ENCODE measurements at regions not wholly inside any gene's neighbourhood (a gene's known extent, or its start where the extent isn't known, plus 50 kb on each side); places are given as distances from the start of the nearest gene placed in this dataset.

- no peak overlapping the region for H3K4me3 Mint-ChIP-seq
- H3K27ac Mint-ChIP-seq: no peak overlapping the region
- H3K9me3 Mint-ChIP-seq: no peaks in the 10 kb centered on the region
- ATAC-seq (no peak), DNase-seq (ENCODE audit: low spot score in 2 of 2) (no peak)
- no peaks in the 10 kb centered on the region for H3K4me1 Mint-ChIP-seq
- no peaks in the 10 kb centered on the region for H3K36me3 Mint-ChIP-seq
Observed at GRCh38 chr7:22934023-22934422, 79.9 kb downstream of the HYCC1 start.

DNA sequence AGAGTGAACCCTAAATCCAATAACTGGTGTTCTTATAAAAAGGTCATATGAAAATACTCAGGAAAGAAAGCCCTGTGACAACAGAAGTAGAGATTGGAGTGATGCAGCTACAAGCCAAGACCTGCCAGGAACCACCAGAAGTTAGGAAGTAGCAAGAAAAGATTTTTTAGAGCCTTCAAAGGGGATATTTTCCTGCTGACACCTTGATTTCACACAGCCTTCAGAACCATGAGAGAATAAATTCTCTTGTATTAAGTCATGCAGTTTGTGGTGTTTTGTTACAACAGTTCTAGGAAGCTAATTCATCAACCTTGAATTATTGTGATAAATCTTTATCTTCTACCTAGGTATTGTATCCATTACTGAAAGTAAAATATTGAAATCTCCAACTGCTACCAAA is 81.0 kb downstream of the HYCC1 start:
- Mint-ChIP-seq H3K27ac (no peak overlapping the region), H3K4me3 (no peak overlapping the region), H3K4me1 (no peaks in the 10 kb centered on the region), H3K9me3 (no peaks in the 10 kb centered on the region), H3K36me3 (no peaks in the 10 kb centered on the region)
- no peak for DNase-seq (ENCODE audit: low spot score in 2 of 2)
- no peak for ATAC-seq

DNA sequence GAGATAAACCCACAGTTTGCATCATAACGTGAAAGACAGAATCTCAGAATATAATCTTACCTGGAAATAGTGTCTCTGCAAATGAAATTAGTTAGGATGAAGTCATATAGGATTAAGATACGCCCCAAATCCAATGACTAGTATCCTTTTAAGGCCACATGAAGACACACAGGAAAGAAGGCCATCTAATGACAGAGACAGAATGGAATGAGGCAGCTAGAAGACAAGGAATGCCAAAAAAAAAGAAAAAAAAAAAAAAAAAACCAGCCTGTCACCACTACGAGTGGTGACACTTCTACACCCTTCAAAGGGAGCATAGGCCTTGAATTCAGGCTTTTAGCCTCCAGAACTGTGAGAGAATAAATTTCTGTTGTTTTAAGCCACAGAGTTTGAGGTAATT is 82.9 kb downstream of the HYCC1 start:
- ATAC-seq: no peak
- Mint-ChIP-seq H3K4me1 (no peaks in the 10 kb centered on the region), H3K4me3 (no peak overlapping the region), H3K27ac (no peak overlapping the region), H3K36me3 (no peaks in the 10 kb centered on the region), H3K9me3 (no peaks in the 10 kb centered on the region)
- no peak for DNase-seq (ENCODE audit: low spot score in 2 of 2)

GRCh38 chr7:22922307-22922706 is 91.6 kb downstream of the HYCC1 start:
- Mint-ChIP-seq H3K4me3 (no peak overlapping the region), H3K27ac (no peak overlapping the region), H3K36me3 (no peaks in the 10 kb centered on the region), H3K4me1 (no peaks in the 10 kb centered on the region), H3K9me3 (no peaks in the 10 kb centered on the region)
- no peak for DNase-seq (ENCODE audit: low spot score in 2 of 2)
- no peak for ATAC-seq

DNA sequence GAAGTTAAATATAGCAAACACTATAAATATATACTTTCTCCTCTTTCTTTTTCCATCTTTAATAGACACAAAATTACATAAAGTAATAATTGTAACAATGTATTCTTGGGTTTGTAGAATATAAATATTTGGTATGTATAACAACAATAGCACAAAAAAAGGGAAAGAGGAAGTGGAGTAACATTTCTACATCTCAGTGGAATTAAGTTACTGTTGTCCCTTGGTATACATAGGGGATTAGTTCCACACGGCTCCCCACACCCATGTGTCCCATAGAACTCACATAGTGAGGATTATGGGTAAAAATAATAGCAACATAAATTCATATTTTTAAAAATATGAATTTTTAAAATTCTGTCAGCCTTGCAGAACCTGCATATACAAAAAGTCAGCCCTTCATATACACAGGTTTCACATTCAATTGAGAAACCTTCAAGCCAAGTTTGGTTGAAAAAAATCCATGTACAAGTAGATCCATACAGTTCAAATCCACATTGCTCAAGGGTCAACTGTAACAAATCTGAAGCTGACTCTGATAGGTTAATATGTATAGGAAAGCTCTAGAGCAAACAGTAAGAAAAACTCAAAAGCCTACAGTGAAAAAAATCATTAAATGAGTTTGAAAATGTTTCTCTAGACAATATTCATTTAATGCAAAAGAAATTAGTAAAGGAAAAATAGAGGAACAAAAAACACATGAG is 92.4 kb downstream of the HYCC1 start:
- ATAC-seq (no peak), DNase-seq (ENCODE audit: low spot score in 2 of 2) (no peak)
- H3K27ac Mint-ChIP-seq: no peak overlapping the region
- no peaks in the 10 kb centered on the region for H3K4me1 Mint-ChIP-seq
- no peaks in the 10 kb centered on the region for H3K36me3 Mint-ChIP-seq
- no peak overlapping the region for H3K4me3 Mint-ChIP-seq
- H3K9me3 Mint-ChIP-seq: no peaks in the 10 kb centered on the region

DNA sequence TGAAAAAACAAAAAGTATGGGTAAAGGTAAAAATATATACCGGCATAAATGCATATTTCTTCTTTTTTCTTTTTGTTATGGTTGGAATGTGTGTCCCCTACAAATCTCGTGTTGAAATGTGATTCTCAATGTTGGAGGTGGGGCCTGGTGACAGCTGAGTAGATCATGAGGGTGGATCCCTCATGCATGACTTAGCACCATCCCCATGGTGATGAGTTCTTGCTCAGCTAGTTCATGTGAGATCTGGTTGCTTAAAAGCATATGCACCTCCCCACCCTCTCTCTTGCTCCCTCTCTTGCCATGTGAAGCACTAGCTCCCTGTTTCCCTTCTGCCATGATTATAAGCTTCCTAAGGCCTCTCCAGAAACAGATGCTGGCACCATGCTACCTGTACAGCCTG is 93.3 kb downstream of the HYCC1 start:
- H3K36me3 Mint-ChIP-seq: no peaks in the 10 kb centered on the region
- no peak overlapping the region for H3K27ac Mint-ChIP-seq
- no peak for ATAC-seq
- no peaks in the 10 kb centered on the region for H3K9me3 Mint-ChIP-seq
- H3K4me1 Mint-ChIP-seq: no peaks in the 10 kb centered on the region
- no peak for DNase-seq (ENCODE audit: low spot score in 2 of 2)
- H3K4me3 Mint-ChIP-seq: no peak overlapping the region

DNA sequence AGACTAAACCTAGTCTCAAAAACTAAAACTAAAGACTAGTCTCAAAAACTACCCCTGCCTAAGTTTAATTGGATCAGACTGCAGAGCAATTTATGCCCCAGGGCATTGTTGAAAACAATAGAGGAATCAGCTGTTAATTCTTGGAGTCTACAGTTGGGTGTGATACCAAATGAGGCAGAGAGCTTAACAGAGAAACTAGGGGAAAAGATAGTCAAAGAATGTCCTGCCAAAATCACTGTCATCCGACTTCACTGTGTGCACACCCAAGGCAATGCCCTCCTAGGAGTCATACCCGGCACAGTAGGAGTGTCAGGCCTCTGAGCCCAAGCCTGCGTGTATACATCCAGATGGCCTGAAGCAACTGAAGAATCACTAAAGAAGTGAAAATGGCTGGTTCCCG is 90.5 kb upstream of the TOMM7 start:
- no peaks in the 10 kb centered on the region for H3K36me3 Mint-ChIP-seq
- H3K4me1 Mint-ChIP-seq: no peaks in the 10 kb centered on the region
- DNase-seq (ENCODE audit: low spot score in 2 of 2): no peak
- H3K9me3 Mint-ChIP-seq: peaks cover 7% of the 10 kb centered on the region
- no peak overlapping the region for H3K27ac Mint-ChIP-seq
- no peak for ATAC-seq
- H3K4me3 Mint-ChIP-seq: no peak overlapping the region

DNA sequence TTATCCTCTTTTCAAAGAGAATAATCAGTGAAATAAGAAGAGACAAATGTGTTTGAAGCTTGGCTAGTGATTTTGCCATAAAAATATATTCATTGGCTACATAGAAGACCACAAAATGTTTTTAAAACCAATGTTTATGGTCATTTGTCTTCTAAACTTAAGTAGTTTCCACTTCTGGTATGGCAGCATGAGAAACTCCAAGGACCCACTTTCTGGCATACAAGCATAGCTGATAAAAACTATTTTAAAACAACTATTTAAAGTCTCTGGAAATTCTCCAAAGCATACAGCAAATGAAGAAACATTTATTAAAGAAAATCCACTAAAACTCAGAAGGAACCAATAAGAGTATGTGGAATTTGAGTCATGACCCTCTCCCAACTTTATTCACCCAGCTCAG is 89.2 kb upstream of the TOMM7 start:
- no peak overlapping the region for H3K27ac Mint-ChIP-seq
- no peak for DNase-seq (ENCODE audit: low spot score in 2 of 2)
- H3K4me3 Mint-ChIP-seq: no peak overlapping the region
- ATAC-seq: no peak
- no peaks in the 10 kb centered on the region for H3K36me3 Mint-ChIP-seq
- peaks cover 7% of the 10 kb centered on the region for H3K9me3 Mint-ChIP-seq
- H3K4me1 Mint-ChIP-seq: no peaks in the 10 kb centered on the region

- no peak for DNase-seq (ENCODE audit: low spot score in 2 of 2)
- no peak overlapping the region for H3K27ac Mint-ChIP-seq
Observed at GRCh38 chr7:22909917-22910316, 87.3 kb upstream of the TOMM7 start.

DNA sequence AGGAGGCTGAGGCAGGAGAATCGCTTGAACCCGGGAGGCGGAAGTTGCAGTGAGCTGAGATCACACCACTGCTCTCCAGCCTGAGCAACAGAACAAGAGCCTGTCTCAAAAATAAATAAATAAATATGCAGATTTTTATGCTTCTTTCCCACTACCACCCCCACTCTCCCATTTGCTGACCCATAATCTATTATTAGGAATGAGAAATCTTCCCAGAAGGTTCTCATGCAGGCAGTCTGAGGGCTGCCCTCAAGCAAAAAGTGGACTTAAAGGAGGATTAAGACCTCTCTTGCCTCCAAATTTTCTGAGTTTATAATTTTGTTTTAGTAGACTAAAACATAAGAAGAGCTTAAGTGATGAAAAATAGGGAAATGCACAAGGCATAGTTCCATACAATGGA is 85.2 kb upstream of the TOMM7 start:
- DNase-seq (ENCODE audit: low spot score in 2 of 2): no peak
- no peak for ATAC-seq
- H3K9me3 Mint-ChIP-seq: no peaks in the 10 kb centered on the region
- no peaks in the 10 kb centered on the region for H3K4me1 Mint-ChIP-seq
- H3K36me3 Mint-ChIP-seq: no peaks in the 10 kb centered on the region
- H3K4me3 Mint-ChIP-seq: no peak overlapping the region
- no peak overlapping the region for H3K27ac Mint-ChIP-seq

More at GRCh38 chr7:22909917-22910316, 87.3 kb upstream of the TOMM7 start:
- no peak for ATAC-seq
- H3K36me3 Mint-ChIP-seq: no peaks in the 10 kb centered on the region
- H3K9me3 Mint-ChIP-seq: peaks cover 5% of the 10 kb centered on the region
- no peak overlapping the region for H3K4me3 Mint-ChIP-seq
- no peaks in the 10 kb centered on the region for H3K4me1 Mint-ChIP-seq

DNA sequence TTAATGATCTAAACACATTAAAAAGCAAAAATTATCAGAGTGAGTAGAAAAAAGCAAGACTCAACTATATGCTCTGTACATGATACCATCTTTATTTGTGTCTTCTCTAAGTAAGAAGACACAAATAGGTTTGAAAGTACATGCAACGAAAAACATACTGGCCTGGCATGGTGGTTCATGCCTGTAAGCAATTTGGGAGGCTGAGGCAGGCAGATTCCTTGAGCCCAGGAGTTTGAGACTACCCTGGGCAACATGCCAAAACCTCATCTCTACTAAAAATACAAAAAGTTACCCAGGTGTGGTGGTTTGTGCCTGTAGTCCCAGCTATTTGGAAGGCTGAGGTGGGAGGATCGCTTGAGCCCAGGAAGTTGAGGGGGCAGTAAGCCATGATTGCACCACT is 78.1 kb upstream of the TOMM7 start:
- DNase-seq (ENCODE audit: low spot score in 2 of 2): no peak
- no peaks in the 10 kb centered on the region for H3K36me3 Mint-ChIP-seq
- H3K4me1 Mint-ChIP-seq: peaks cover 10% of the 10 kb centered on the region
- H3K9me3 Mint-ChIP-seq: no peaks in the 10 kb centered on the region
- ATAC-seq: no peak
- no peak overlapping the region for H3K4me3 Mint-ChIP-seq
- no peak overlapping the region for H3K27ac Mint-ChIP-seq

GRCh38 chr7:22900101-22900500 is 77.5 kb upstream of the TOMM7 start:
- H3K9me3 Mint-ChIP-seq: no peaks in the 10 kb centered on the region
- DNase-seq (ENCODE audit: low spot score in 2 of 2) (no peak), ATAC-seq (no peak)
- H3K4me1 Mint-ChIP-seq: peaks cover 10% of the 10 kb centered on the region
- no peaks in the 10 kb centered on the region for H3K36me3 Mint-ChIP-seq
- no peak overlapping the region for H3K4me3 Mint-ChIP-seq
- H3K27ac Mint-ChIP-seq: no peak overlapping the region

DNA sequence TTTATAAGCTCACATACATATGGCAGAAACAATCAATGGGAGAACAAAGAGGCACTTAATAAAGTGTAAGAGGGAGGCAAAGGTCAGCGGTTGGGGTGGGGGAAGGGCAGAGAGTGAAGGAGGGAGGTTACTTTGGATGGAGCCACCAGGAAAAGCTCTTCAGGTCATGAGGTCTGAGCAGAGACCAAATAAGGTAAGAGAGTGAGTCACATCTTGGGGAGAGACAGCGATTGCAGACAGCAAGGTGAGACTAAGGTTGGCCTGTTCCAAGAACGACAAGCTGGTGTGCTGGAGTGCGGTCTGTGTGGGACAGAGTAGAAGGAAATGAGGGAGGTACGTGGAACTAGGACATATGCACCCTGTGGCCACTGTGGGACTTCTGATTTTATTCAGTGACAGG is 74.3 kb upstream of the TOMM7 start:
- no peak for DNase-seq (ENCODE audit: low spot score in 2 of 2)
- Mint-ChIP-seq H3K27ac (no peak overlapping the region), H3K4me3 (no peak overlapping the region), H3K36me3 (no peaks in the 10 kb centered on the region), H3K4me1 (peaks cover 10% of the 10 kb centered on the region), H3K9me3 (no peaks in the 10 kb centered on the region)
- peak; percentile 90 for ATAC-seq

- H3K4me1 Mint-ChIP-seq: peaks cover 10% of the 10 kb centered on the region
- H3K4me3 Mint-ChIP-seq: no peak overlapping the region
- no peaks in the 10 kb centered on the region for H3K9me3 Mint-ChIP-seq
- ATAC-seq: no peak
- H3K27ac Mint-ChIP-seq: no peak overlapping the region
- no peaks in the 10 kb centered on the region for H3K36me3 Mint-ChIP-seq
- no peak for DNase-seq (ENCODE audit: low spot score in 2 of 2)
Observed at GRCh38 chr7:22895828-22896165, 73.1 kb upstream of the TOMM7 start.

GRCh38 chr7:22895140-22895827 is 72.6 kb upstream of the TOMM7 start:
- no peak overlapping the region for H3K27ac Mint-ChIP-seq
- no peak for ATAC-seq
- H3K36me3 Mint-ChIP-seq: no peaks in the 10 kb centered on the region
- peak in 1 of 2 donors; percentile 29 for DNase-seq (ENCODE audit: low spot score in 2 of 2)
- H3K4me1 Mint-ChIP-seq: peaks cover 10% of the 10 kb centered on the region
- H3K4me3 Mint-ChIP-seq: no peak overlapping the region
- no peaks in the 10 kb centered on the region for H3K9me3 Mint-ChIP-seq

GRCh38 chr7:22894546-22894945 is 71.9 kb upstream of the TOMM7 start:
- no peak overlapping the region for H3K4me3 Mint-ChIP-seq
- ATAC-seq: no peak

More at GRCh38 chr7:22894546-22894945, 71.9 kb upstream of the TOMM7 start:
- Mint-ChIP-seq H3K27ac (no peak overlapping the region), H3K36me3 (no peaks in the 10 kb centered on the region), H3K4me1 (peaks cover 10% of the 10 kb centered on the region), H3K9me3 (no peaks in the 10 kb centered on the region)
- DNase-seq (ENCODE audit: low spot score in 2 of 2): peak in 1 of 2 donors; percentile 7

All from stimulated activated effector memory CD8-positive, alpha-beta T cell treated with anti-CD3 and anti-CD28 coated beads, Interleukin-12 subunit alpha, Interleukin-12 subunit beta, amount 100 ng/mL, for 72 hours (primary cell).